ENCODE measurements at regions not wholly inside any gene's neighbourhood (a gene's known extent, or its start where the extent isn't known, plus 50 kb on each side); places are given as distances from the start of the nearest gene placed in this dataset.

DNA sequence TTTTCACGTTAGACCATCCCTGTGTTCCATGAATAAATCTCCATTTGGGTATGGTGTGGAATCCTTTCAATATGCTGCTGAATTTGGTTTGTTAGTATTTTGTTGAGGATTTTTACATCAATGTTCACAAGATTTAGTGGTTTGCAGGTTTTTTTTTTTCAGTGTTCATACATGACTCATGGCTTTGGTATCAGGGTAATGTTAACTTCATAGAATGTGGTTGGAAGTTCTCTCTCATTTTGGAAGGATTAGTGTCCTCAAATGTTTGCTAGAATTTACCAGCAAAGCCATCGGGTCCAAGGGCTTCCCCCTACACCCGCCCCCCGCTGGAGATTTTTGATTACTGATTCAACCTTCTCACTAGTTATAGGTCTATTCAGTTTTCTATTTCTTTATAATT, 398.0 kb downstream of the NXPH1 start:
- no peaks in the 10 kb centered on the region for H3K9me1 ChIP-seq (ENCODE audit: insufficient read depth, low read length)
- no peak overlapping the region for H4K5ac ChIP-seq (ENCODE audit: low read depth, low read length)
- no peak overlapping the region for H2AK5ac ChIP-seq (ENCODE audit: low read depth, low read length)
- no peak overlapping the region for H2BK20ac ChIP-seq (ENCODE audit: low read depth, low read length)
- no TSS peak for BruUV-seq (replicated peaks)
- H3K4me1 ChIP-seq (ENCODE audit: control insufficient read depth, insufficient read depth, low read length) = no peaks in the 10 kb centered on the region
- DNase-seq (no peak), ATAC-seq (ENCODE audit: low read depth) (no peak)
- WGBS, 2 experiments (ENCODE audit: extremely low coverage in 2 of 2, insufficient read length in 1 of 2) = no CpG with 5 or more reads among the region's 4 CpGs
- H3K27me3 ChIP-seq (ENCODE audit: control insufficient read depth, insufficient read depth, low read length) = no peaks in the 10 kb centered on the region
- H3K9ac ChIP-seq (ENCODE audit: low read depth, low read length) = no peak overlapping the region
- H3K4me3 ChIP-seq (ENCODE audit: insufficient read depth, low read depth, low read length) = no peak overlapping the region
- no peak overlapping the region for H3K23ac ChIP-seq (ENCODE audit: low read depth, low read length)
- ChIA-PET CTCF (no interaction called here), POLR2A (ENCODE audit: unreplicated experiment) (no interaction called here)
- H3K79me1 ChIP-seq (ENCODE audit: low read depth in 1 of 2, low read length in 2 of 2) = no peaks in the 10 kb centered on the region
- H3K36me3 ChIP-seq (ENCODE audit: control insufficient read depth, insufficient read depth, low read length) = no peaks in the 10 kb centered on the region
- no peak overlapping the region for H4K91ac ChIP-seq (ENCODE audit: insufficient read depth, low read depth, low read length)
- TF ChIP-seq POLR2A (IDR thresholded peaks at IDR 0.05; ENCODE audit: low read depth, low read length) (no peak), CHD1 (IDR thresholded peaks at IDR 0.05; ENCODE audit: low read depth, low read length) (no peak), SMC3 (IDR thresholded peaks at IDR 0.05; ENCODE audit: low read depth, low read length) (no peak), MXI1 (IDR thresholded peaks at IDR 0.05; ENCODE audit: borderline replicate concordance, low read depth, low read length) (no peak), CEBPB (IDR thresholded peaks at IDR 0.05; ENCODE audit: low read depth, low read length) (no peak), MAZ (IDR thresholded peaks at IDR 0.05; ENCODE audit: borderline replicate concordance, low read depth, low read length) (no peak), RAD21 (IDR thresholded peaks at IDR 0.05; ENCODE audit: low read length) (no peak), RFX5 (IDR thresholded peaks at IDR 0.05; ENCODE audit: low read depth, low read length) (no peak), FOS (IDR thresholded peaks at IDR 0.05; ENCODE audit: low read depth, low read length) (no peak), BHLHE40 (IDR thresholded peaks at IDR 0.05; ENCODE audit: low read depth, low read length) (no peak), MAFK (IDR thresholded peaks at IDR 0.05; ENCODE audit: low read depth, low read length) (no peak), RCOR1 (IDR thresholded peaks at IDR 0.05; ENCODE audit: insufficient replicate concordance, low read length) (no peak)
- TF ChIP-seq, protein P1, sequence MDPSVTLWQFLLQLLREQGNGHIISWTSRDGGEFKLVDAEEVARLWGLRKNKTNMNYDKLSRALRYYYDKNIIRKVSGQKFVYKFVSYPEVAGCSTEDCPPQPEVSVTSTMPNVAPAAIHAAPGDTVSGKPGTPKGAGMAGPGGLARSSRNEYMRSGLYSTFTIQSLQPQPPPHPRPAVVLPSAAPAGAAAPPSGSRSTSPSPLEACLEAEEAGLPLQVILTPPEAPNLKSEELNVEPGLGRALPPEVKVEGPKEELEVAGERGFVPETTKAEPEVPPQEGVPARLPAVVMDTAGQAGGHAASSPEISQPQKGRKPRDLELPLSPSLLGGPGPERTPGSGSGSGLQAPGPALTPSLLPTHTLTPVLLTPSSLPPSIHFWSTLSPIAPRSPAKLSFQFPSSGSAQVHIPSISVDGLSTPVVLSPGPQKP (IDR thresholded peaks at IDR 0.05; ENCODE audit: borderline replicate concordance, low read depth, low read length) = no peak
- TF ChIP-seq, protein P2, sequence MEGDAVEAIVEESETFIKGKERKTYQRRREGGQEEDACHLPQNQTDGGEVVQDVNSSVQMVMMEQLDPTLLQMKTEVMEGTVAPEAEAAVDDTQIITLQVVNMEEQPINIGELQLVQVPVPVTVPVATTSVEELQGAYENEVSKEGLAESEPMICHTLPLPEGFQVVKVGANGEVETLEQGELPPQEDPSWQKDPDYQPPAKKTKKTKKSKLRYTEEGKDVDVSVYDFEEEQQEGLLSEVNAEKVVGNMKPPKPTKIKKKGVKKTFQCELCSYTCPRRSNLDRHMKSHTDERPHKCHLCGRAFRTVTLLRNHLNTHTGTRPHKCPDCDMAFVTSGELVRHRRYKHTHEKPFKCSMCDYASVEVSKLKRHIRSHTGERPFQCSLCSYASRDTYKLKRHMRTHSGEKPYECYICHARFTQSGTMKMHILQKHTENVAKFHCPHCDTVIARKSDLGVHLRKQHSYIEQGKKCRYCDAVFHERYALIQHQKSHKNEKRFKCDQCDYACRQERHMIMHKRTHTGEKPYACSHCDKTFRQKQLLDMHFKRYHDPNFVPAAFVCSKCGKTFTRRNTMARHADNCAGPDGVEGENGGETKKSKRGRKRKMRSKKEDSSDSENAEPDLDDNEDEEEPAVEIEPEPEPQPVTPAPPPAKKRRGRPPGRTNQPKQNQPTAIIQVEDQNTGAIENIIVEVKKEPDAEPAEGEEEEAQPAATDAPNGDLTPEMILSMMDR (conservative IDR thresholded peaks at IDR 0.05; ENCODE audit: low read depth, low read length) = no peak
- H4K20me1 ChIP-seq (ENCODE audit: insufficient read depth, low read length) = no peaks in the 10 kb centered on the region
- H3K9me3 ChIP-seq (ENCODE audit: control insufficient read depth, insufficient read depth, low read length) = peaks cover 2% of the 10 kb centered on the region; the same call in 1 of the 2 replicates
- no peak overlapping the region for H2AK9ac ChIP-seq (replicated peaks; ENCODE audit: low read depth, low read length, poor library complexity)
- in situ Hi-C loops (cut with MboI; ENCODE audit: low sequenced_read_pairs) (no loop called here), dilution Hi-C loops (cut with HindIII; ENCODE audit: low sequenced_read_pairs, unreplicated experiment) (no loop called here), intact Hi-C loops (cut with micrococcal nuclease) (no loop called here)
- H3K14ac ChIP-seq (replicated peaks; ENCODE audit: low read depth, low read length) = no peak overlapping the region
- no peak overlapping the region for H2BK15ac ChIP-seq (ENCODE audit: low read depth, low read length)
- no peak overlapping the region for H3K4ac ChIP-seq (ENCODE audit: low read depth, low read length)
- H2BK5ac ChIP-seq (ENCODE audit: low read depth, low read length, poor library complexity, severe bottlenecking) = no peak overlapping the region
- H3K18ac ChIP-seq (ENCODE audit: low read depth, low read length) = no peak overlapping the region
- no peak overlapping the region for H3K27ac ChIP-seq (ENCODE audit: insufficient read depth, low read length)
- H3K56ac ChIP-seq (ENCODE audit: extremely low read depth, insufficient read depth, low read length) = no peak overlapping the region
- no peak overlapping the region for H2BK120ac ChIP-seq (ENCODE audit: low read depth, low read length)
- no peak overlapping the region for H3K4me2 ChIP-seq (ENCODE audit: low read depth, low read length)
- H4K8ac ChIP-seq (ENCODE audit: low read depth in 2 of 2, low read length in 2 of 2) = no peak overlapping the region
- H2AFZ ChIP-seq (replicated peaks; ENCODE audit: low read length, poor library complexity) = no peak overlapping the region

All from IMR-90 (cell line).